ENCODE measurements at regions not wholly inside any gene's neighbourhood (a gene's known extent, or its start where the extent isn't known, plus 50 kb on each side); places are given as distances from the start of the nearest gene placed in this dataset.
"Not testable (repeated sequence)": the region's sequence is repeated elsewhere in the genome, so short reads cannot be mapped to it uniquely, and the experiment has no call there.

GRCh38 chr7:56213574-56213973 lies 97.4 kb upstream of the NUPR2 start:
- no peak for ATAC-seq
- Histone ChIP-seq H3K27me3 (no peaks in the 10 kb centered on the region), H3K36me3 (no peaks in the 10 kb centered on the region), H3K9me3 (no peaks in the 10 kb centered on the region), H3K4me3 (no peak overlapping the region), H3K27ac (no peak overlapping the region), H3K4me1 (no peaks in the 10 kb centered on the region)
- in situ Hi-C loops (cut with MboI; ENCODE audit: low sequenced_read_pairs in 4 of 4) = no loop called here
- no peak for TF ChIP-seq POLR2A (IDR thresholded peaks at IDR 0.05)
- TF ChIP-seq CTCF (IDR thresholded peaks at IDR 0.05 in 4 of 5, conservative IDR thresholded peaks at IDR 0.05 in 1 of 5) = no peak
- intact Hi-C loops (cut with DNase I; ENCODE audit: low total_unique reads) = no loop called here
- no peak for DNase-seq

- intact Hi-C loops (cut with DNase I; ENCODE audit: low total_unique reads) (no loop called here), in situ Hi-C loops (cut with MboI; ENCODE audit: low sequenced_read_pairs in 4 of 4) (no loop called here)
- no peaks in the 10 kb centered on the region for H3K27me3 ChIP-seq
- no peak overlapping the region for H3K27ac ChIP-seq
- ATAC-seq = no peak
- no peak overlapping the region for H3K4me3 ChIP-seq
- TF ChIP-seq POLR2A (IDR thresholded peaks at IDR 0.05) (no peak), CTCF (IDR thresholded peaks at IDR 0.05 in 4 of 5, conservative IDR thresholded peaks at IDR 0.05 in 1 of 5) (no peak)
- DNase-seq = no peak
- H3K4me1 ChIP-seq = no peaks in the 10 kb centered on the region
- no peaks in the 10 kb centered on the region for H3K9me3 ChIP-seq
- no peaks in the 10 kb centered on the region for H3K36me3 ChIP-seq
Measured at GRCh38 chr7:56206420-56206819, 90.2 kb upstream of the NUPR2 start.

GRCh38 chr7:56199639-56200038 lies 83.4 kb upstream of the NUPR2 start:
- no peak overlapping the region for H3K4me3 ChIP-seq
- DNase-seq = no peak
- no peak overlapping the region for H3K27ac ChIP-seq
- no peaks in the 10 kb centered on the region for H3K9me3 ChIP-seq
- no peaks in the 10 kb centered on the region for H3K4me1 ChIP-seq
- in situ Hi-C loops (cut with MboI; ENCODE audit: low sequenced_read_pairs in 4 of 4) (no loop called here), intact Hi-C loops (cut with DNase I; ENCODE audit: low total_unique reads) (no loop called here)
- H3K36me3 ChIP-seq = no peaks in the 10 kb centered on the region
- no peaks in the 10 kb centered on the region for H3K27me3 ChIP-seq
- TF ChIP-seq CTCF (IDR thresholded peaks at IDR 0.05 in 4 of 5, conservative IDR thresholded peaks at IDR 0.05 in 1 of 5) (no peak), POLR2A (IDR thresholded peaks at IDR 0.05) (no peak)
- no peak for ATAC-seq

- intact Hi-C loops (cut with DNase I; ENCODE audit: low total_unique reads); H3K9me3 ChIP-seq; H3K27me3 ChIP-seq; DNase-seq; H3K36me3 ChIP-seq; H3K4me1 ChIP-seq; H3K4me3 ChIP-seq; ATAC-seq; in situ Hi-C loops (cut with MboI; ENCODE audit: low sequenced_read_pairs in 4 of 4); H3K27ac ChIP-seq: not testable (repeated sequence)
Measured at GRCh38 chr7:56196195-56196594, 80.0 kb upstream of the NUPR2 start.

GRCh38 chr7:56188823-56189346 lies 72.7 kb upstream of the NUPR2 start:
- Histone ChIP-seq H3K27me3 (no peaks in the 10 kb centered on the region), H3K9me3 (no peaks in the 10 kb centered on the region), H3K4me3 (no peak overlapping the region), H3K36me3 (no peaks in the 10 kb centered on the region), H3K27ac (no peak overlapping the region), H3K4me1 (no peaks in the 10 kb centered on the region)
- intact Hi-C loops (cut with DNase I; ENCODE audit: low total_unique reads) (no loop called here), in situ Hi-C loops (cut with MboI; ENCODE audit: low sequenced_read_pairs in 4 of 4) (no loop called here)
- TF ChIP-seq CTCF (IDR thresholded peaks at IDR 0.05 in 4 of 5, conservative IDR thresholded peaks at IDR 0.05 in 1 of 5) (no peak), POLR2A (IDR thresholded peaks at IDR 0.05) (no peak)
- ATAC-seq (no peak), DNase-seq (no peak)
